Transverse colon (tissue), 3 donors: ENCODE measurements at regions not wholly inside any gene's neighbourhood (a gene's known extent, or its start where the extent isn't known, plus 50 kb on each side); places are given as distances from the start of the nearest gene placed in this dataset.

Experiments
- POLR2A ChIP-seq: fragments of 450-650 bp; IDR thresholded peaks from one replicate; pipeline ENCODE4 v1.6.1; 2016; ENCODE audit warnings: antibody characterized with exemption, mild to moderate bottlenecking, moderate library complexity
- TF ChIP-seq, protein P1 (sequence below), 5 experiments: fragments of 200-600 bp in 3 of 5; fragments of 450-650 bp in 2 of 5; sonication (generic) in 3 of 5; IDR thresholded peaks; 1 replicate in 2 of 5; 2 replicates in 3 of 5; pipeline ENCODE4 v1.5.1; 2016 to 2017; ENCODE audit warnings: antibody characterized with exemption in 5 of 5, inconsistent platforms in 3 of 5, mild to moderate bottlenecking in 2 of 5, moderate library complexity in 1 of 5

GRCh38 chr3:30550246-30550645 lies 56.2 kb upstream of the TGFBR2 start:
- no peak for TF ChIP-seq POLR2A
- TF ChIP-seq, protein P1, sequence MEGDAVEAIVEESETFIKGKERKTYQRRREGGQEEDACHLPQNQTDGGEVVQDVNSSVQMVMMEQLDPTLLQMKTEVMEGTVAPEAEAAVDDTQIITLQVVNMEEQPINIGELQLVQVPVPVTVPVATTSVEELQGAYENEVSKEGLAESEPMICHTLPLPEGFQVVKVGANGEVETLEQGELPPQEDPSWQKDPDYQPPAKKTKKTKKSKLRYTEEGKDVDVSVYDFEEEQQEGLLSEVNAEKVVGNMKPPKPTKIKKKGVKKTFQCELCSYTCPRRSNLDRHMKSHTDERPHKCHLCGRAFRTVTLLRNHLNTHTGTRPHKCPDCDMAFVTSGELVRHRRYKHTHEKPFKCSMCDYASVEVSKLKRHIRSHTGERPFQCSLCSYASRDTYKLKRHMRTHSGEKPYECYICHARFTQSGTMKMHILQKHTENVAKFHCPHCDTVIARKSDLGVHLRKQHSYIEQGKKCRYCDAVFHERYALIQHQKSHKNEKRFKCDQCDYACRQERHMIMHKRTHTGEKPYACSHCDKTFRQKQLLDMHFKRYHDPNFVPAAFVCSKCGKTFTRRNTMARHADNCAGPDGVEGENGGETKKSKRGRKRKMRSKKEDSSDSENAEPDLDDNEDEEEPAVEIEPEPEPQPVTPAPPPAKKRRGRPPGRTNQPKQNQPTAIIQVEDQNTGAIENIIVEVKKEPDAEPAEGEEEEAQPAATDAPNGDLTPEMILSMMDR (IDR thresholded peaks at IDR 0.05): no peak
